GM10266 (cell line): ENCODE measurements at regions not wholly inside any gene's neighbourhood (a gene's known extent, or its start where the extent isn't known, plus 50 kb on each side); places are given as distances from the start of the nearest gene placed in this dataset.
"Not testable (repeated sequence)": the region's sequence is repeated elsewhere in the genome, so short reads cannot be mapped to it uniquely, and the experiment has no call there.

Experiments
- DNase-seq: peaks from one replicate; pipeline ENCODE4 v3.0.0; 2012; ENCODE audit errors: extremely low spot score
- TF ChIP-seq, protein P1 (sequence below): IDR thresholded peaks from 2 replicates; pipeline ENCODE4 v1.5.1; 2012; ENCODE audit warnings: mild to moderate bottlenecking, low read depth; ENCODE audit not compliant: control insufficient read depth, insufficient read depth; ENCODE audit errors: missing control alignments

DNA sequence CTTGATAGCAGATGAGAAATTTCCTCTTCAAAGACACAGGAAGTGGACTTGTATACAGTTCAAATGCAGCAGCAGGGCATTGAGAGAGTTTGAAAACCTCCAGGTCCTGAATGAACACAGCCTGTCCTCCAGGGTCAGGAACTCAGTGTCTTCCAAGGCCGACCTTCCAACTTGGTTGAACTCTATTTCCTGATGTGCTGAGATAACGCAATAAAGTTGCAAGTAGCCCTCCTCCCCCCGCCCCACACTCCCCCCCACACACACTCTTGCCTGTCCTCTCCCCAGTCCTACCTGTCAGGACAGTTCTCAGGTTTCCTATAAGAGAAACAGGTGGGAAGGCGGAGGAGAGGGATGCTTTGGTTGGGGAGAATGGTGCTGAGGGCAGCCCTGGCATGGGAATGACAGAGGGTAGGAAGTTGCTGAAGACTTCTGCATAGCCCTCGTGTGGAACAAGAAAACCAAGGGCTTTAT lies 90.0 kb downstream of the CCDC71L start:
- TF ChIP-seq, protein P1, sequence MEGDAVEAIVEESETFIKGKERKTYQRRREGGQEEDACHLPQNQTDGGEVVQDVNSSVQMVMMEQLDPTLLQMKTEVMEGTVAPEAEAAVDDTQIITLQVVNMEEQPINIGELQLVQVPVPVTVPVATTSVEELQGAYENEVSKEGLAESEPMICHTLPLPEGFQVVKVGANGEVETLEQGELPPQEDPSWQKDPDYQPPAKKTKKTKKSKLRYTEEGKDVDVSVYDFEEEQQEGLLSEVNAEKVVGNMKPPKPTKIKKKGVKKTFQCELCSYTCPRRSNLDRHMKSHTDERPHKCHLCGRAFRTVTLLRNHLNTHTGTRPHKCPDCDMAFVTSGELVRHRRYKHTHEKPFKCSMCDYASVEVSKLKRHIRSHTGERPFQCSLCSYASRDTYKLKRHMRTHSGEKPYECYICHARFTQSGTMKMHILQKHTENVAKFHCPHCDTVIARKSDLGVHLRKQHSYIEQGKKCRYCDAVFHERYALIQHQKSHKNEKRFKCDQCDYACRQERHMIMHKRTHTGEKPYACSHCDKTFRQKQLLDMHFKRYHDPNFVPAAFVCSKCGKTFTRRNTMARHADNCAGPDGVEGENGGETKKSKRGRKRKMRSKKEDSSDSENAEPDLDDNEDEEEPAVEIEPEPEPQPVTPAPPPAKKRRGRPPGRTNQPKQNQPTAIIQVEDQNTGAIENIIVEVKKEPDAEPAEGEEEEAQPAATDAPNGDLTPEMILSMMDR: no peak
- DNase-seq: no peak

DNA sequence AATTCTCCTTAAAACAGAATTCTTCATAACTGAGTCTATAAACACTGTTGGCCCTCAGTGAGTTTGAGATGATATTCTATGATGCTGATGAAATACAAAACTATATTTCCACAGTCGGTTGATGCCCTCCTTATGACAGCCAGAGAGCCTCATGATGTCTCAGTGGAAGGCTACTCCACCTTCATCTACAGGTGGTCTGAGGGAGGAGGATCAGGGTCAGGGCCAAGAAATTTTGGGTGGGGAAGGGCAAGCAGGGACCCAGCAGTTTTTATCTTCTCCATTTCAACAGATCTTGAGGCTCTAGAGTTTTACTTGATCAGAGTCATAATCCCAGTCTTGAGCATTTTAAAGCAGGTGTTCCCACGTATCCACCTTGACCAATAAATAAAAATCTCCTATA lies 90.8 kb downstream of the CCDC71L start:
- DNase-seq: no peak
- TF ChIP-seq, protein P1: no peak

DNA sequence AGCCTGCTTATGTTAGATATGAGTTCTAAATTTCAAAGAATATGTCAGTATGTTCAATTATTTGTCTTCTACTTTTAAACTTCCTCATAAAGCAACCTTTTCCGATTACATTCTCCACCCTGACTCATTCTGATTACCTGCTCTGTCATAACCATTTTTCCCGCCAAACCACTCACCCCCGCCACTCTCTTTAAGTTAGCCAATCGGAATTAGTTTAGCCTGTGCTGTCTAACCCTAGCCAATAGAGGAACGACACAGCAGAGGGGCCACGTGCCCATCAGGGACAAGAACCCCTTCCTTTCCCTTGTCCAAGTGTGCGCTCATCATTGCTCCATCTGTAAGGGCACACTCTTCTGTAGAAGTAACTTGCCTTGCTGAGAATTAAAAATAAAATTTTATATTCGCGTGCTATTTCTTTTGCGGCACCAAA lies 91.4 kb downstream of the CCDC71L start:
- DNase-seq: no peak
- TF ChIP-seq, protein P1: no peak

DNA sequence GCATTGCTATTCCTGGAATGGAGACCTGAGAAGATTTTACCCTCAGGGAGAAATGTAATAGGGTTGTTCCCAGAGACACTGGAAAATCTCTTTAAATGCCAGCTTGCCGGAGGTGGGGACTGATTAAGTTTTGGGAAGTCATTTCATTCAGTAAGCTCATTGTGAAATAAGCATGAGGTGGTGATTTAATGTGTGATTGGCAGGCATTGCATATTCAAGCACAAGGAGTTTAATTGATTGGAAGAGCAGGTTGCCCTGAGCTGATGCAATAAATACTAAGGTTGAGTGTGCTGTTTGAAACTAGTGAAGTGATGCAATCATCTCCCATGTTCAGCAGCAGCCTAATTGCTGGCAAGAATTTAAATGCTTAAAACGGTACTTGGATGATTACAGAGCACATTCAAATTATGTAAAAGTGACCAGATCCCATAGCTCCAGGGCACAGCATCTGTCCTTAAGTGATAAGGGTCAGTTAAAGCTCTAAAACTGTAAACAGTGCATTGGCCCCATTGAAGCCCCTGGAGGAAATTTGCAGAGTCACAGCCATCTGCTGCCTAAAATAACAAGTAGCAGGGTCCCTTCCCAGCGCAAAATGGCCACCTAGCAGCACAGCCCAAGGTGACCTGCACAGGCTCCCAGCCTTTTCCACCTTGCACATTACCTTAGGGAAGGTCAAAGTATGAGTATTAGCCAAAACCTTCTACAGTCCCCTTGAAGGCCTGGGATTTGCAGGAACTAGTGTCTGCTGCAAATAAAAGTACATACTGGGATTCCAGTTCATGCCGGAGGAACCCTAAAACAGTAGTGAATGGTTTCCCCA lies 92.1 kb downstream of the CCDC71L start:
- no peak for DNase-seq
- TF ChIP-seq, protein P1: no peak

DNA sequence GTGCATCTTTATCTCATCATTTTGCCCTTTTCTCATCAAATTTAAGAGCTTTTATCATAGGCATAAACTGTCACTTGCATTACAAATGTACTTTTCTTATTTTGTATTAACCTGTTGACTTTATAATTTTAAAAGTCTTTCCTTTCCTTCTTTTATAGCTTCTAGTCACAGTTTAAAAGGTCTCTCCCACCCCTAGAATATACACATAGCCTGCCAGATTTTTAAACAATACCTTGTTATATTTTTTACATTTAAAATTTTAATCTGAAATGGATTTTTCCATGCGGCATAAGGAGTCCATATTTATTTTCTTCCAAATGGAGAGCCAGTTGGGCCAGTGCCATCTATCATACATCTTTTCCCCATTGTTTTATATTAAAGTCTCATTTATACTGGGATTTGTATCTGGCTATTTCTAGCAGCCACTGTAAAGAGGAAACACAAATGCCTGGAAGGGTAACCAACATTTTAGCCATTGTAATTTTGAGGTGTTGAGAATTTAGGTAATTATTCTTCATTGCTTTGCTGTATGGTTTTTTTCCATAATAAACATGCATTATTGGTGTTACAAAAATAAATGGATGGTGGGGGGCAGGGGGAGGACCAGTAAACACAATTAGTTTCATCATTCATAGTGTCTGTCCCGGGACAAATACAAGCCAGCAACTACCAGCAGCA lies 92.8 kb downstream of the CCDC71L start:
- TF ChIP-seq, protein P1: no peak
- DNase-seq: no peak

DNA sequence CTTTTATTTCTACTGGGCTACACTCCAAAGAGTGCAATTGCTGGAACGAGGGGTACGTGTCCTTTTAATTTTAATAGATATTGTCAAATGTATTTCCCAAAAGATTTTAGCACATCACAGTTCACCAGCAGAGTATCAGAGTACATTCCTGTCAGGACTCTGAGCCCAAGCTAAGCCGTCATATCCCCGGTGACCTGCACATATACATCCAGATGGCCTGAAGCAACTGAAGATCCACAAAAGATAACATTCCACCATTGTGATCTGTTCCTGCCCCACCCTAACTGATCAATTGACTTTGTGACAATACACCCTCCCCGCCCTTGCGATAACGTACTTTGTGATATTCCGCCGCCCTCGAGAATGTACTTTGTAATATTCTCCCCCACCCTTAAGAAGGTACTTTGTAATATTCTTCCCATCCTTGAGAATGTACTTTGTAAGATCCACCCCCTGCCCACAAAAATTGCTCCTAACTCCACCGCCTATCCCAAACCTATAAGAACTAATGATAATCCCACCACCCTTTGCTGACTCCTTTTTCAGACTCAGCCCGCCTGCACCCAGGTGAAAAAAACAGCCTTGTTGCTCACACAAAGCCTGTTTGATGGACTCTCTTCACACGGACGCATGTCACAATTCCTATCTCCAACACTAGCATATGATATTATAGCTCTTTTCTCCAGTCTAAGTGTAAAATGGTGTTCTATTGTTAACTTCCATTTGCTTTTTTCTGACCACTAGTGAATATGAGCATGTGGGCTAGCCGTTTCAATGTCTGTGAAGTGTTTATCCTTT lies 93.6 kb downstream of the CCDC71L start:
- DNase-seq: not testable (repeated sequence)

DNA sequence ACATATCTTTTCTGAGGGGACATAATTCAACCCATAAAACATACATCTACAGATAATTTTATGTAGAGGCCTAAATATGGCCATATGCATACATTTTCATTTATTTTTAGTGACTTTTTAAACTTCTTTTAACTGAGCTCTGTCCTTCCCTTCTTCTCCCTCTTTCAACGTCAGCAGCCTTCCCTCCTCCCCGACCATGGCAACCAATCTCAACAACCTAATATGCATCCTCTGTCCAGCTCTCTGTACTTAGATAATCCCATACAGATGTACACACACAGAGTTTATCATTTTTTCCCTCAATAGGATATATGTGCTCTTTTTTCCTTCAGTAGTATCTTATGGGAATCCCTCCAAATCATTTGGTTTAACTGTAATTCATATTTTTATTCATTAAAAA lies 94.3 kb downstream of the CCDC71L start:
- no peak for DNase-seq
- TF ChIP-seq, protein P1: no peak
